SK-N-SH (cell line): ENCODE measurements at regions not wholly inside any gene's neighbourhood (a gene's known extent, or its start where the extent isn't known, plus 50 kb on each side); places are given as distances from the start of the nearest gene placed in this dataset.
A peak's percentile ranks its signal among the peaks of the same experiment; 100 is the strongest.

Experiments used
- CTCF ChIA-PET: fragments of 300-600, 350-600 bp; formaldehyde crosslinking; extraction: SDS; loops from one replicate; lab custom pipeline; 2021; lab: Yijun Ruan, JAX
- POLR2A ChIA-PET: fragments of 350-600 bp; sonication (Branson Sonifier 250); formaldehyde crosslinking; extraction: SDS; loops from one replicate; lab custom pipeline; 2020; ENCODE audit warnings: antibody characterized with exemption, inconsistent platforms; lab: Yijun Ruan, JAX
- DNase-seq: peaks from one replicate; pipeline ENCODE4 v3.0.0; 2012
- H2AFZ ChIP-seq: fragments of 200-600 bp; sonication (generic); 2 replicates; pipeline ENCODE4 v1.8.1; 2016; ENCODE audit warnings: antibody characterized with exemption, mild to moderate bottlenecking, low read depth
- H3F3A ChIP-seq: fragments of 200-600 bp; sonication (generic); replicated peaks from 2 replicates; pipeline ENCODE3; 2016; ENCODE audit warnings: antibody characterized with exemption, mild to moderate bottlenecking; ENCODE audit not compliant: insufficient read depth
- H3K27ac ChIP-seq, 2 experiments: fragments of 200-500 bp in 1 of 2; fragments of 200-600 bp in 1 of 2; sonication (Bioruptor generic) in 1 of 2; sonication (generic), shearing (Covaris generic) in 1 of 2; 2 replicates each; pipeline versions ENCODE4 v1.5.1 to v1.6.1; 2014 to 2016; ENCODE audit warnings: low read depth in 2 of 2, inconsistent platforms in 1 of 2, low read length in 1 of 2, mild to moderate bottlenecking in 1 of 2, mixed read lengths in 1 of 2
- H3K27me3 ChIP-seq: fragments of 200-600 bp; sonication (generic), shearing (Covaris generic); 2 replicates; pipeline ENCODE4 v1.6.1; 2016; ENCODE audit warnings: mixed run types; ENCODE audit not compliant: insufficient read depth
- H3K36me3 ChIP-seq, 2 experiments: fragments of 200-500 bp in 1 of 2; fragments of 200-600 bp in 1 of 2; sonication (Bioruptor generic) in 1 of 2; sonication (generic) in 1 of 2; replicated peaks in 1 of 2; 2 replicates each; pipeline versions ENCODE3 to v1.5.1; 2014 to 2016; ENCODE audit warnings: low read length in 1 of 2, mild to moderate bottlenecking in 1 of 2; ENCODE audit not compliant: insufficient read depth in 2 of 2, control insufficient read depth in 1 of 2
- H3K4me1 ChIP-seq, 2 experiments: fragments of 200-500 bp in 1 of 2; fragments of 200-600 bp in 1 of 2; sonication (Bioruptor generic) in 1 of 2; sonication (generic), shearing (Covaris generic) in 1 of 2; 2 replicates each; pipeline versions ENCODE4 v1.5.1 to v1.6.1; 2014 to 2016; ENCODE audit warnings: low read depth in 1 of 2, low read length in 1 of 2, mixed run types in 1 of 2; ENCODE audit not compliant: insufficient read depth in 2 of 2, control insufficient read depth in 1 of 2
- H3K4me2 ChIP-seq: fragments of 200-600 bp; sonication (generic), shearing (Covaris generic); 2 replicates; pipeline ENCODE4 v1.6.1; 2017; ENCODE audit warnings: mixed run types
- H3K4me3 ChIP-seq, 2 experiments: fragments of 200-500 bp in 1 of 2; fragments of 200-600 bp in 1 of 2; sonication (Bioruptor generic) in 1 of 2; sonication (generic), shearing (Covaris generic) in 1 of 2; 2 replicates each; pipeline versions ENCODE4 v1.5.1 to v1.8.1; 2014 to 2016; ENCODE audit warnings: low read depth in 2 of 2, inconsistent platforms in 1 of 2, low read length in 1 of 2, mild to moderate bottlenecking in 1 of 2, mixed read lengths in 1 of 2, moderate library complexity in 1 of 2
- H3K79me2 ChIP-seq: fragments of 200-600 bp; sonication (generic); 2 replicates; pipeline ENCODE4 v1.8.1; 2017; ENCODE audit warnings: mild to moderate bottlenecking; ENCODE audit not compliant: insufficient read depth
- H3K9ac ChIP-seq: fragments of 200-600 bp; sonication (generic); 2 replicates; pipeline ENCODE4 v1.6.1; 2017; ENCODE audit warnings: mixed run types
- H3K9me2 ChIP-seq: fragments of 200-600 bp; sonication (generic); 2 replicates; pipeline ENCODE4 v1.6.1; 2017; ENCODE audit warnings: mixed run types
- H3K9me3 ChIP-seq: fragments of 200-600 bp; sonication (generic); 2 replicates; pipeline ENCODE4 v1.6.1; 2017; ENCODE audit warnings: mixed run types, mild to moderate bottlenecking, moderate library complexity
- H4K20me1 ChIP-seq: fragments of 200-600 bp; sonication (generic); 2 replicates; pipeline ENCODE4 v1.6.1; 2017; ENCODE audit warnings: mild to moderate bottlenecking, mixed run types; ENCODE audit not compliant: insufficient read depth
- JUND ChIP-seq: IDR thresholded peaks from 2 replicates; pipeline ENCODE4 v1.4.0; 2012
- MEF2A ChIP-seq: IDR thresholded peaks from 2 replicates; pipeline ENCODE4 v1.4.0; 2012; ENCODE audit warnings: low read depth, borderline replicate concordance
- NFIC ChIP-seq: IDR thresholded peaks from 2 replicates; pipeline ENCODE4 v1.4.0; 2012; ENCODE audit warnings: borderline replicate concordance
- NRF1 ChIP-seq: IDR thresholded peaks from 2 replicates; pipeline ENCODE4 v1.6.1; 2012; ENCODE audit warnings: low read depth, mild to moderate bottlenecking, low read length
- PBX3 ChIP-seq: IDR thresholded peaks from 2 replicates; pipeline ENCODE4; 2012
- POLR2AphosphoS5 ChIP-seq: IDR thresholded peaks from 2 replicates; pipeline ENCODE4 v1.6.1; 2012; ENCODE audit warnings: low read depth, low read length
- REST ChIP-seq: IDR thresholded peaks from 2 replicates; pipeline ENCODE4 v1.6.1; 2012; ENCODE audit warnings: mild to moderate bottlenecking, low read depth, low read length, moderate library complexity
- USF1 ChIP-seq: IDR thresholded peaks from 2 replicates; pipeline ENCODE4 v1.4.0; 2012; ENCODE audit warnings: low read depth, borderline replicate concordance
- WGBS: methylation state at CpG from one replicate; pipeline ENCODE4 v1.1.6; 2017; ENCODE audit warnings: low lambda C conversion rate; 5-methylcytosine and 5-hydroxymethylcytosine counted together

GRCh38 chr9:13479096-13479495, 199.6 kb upstream of the MPDZ start:
- TF ChIP-seq MEF2A: no peak
- TF ChIP-seq PBX3: no peak
- TF ChIP-seq NRF1: no peak
- no peak for TF ChIP-seq POLR2AphosphoS5
- no peak for TF ChIP-seq USF1
- TF ChIP-seq NFIC: no peak
- no peak for TF ChIP-seq JUND
- H3K79me2 ChIP-seq: no peaks in the 10 kb centered on the region
- H3K9me2 ChIP-seq: no peaks in the 10 kb centered on the region
- peak overlapping the region in 1 of 2 experiments; percentile 64; a peak in 1 of 4 replicates for H3K27ac ChIP-seq
- DNase-seq: no peak
- no peak overlapping the region for H3K4me3 ChIP-seq
- H3K4me2 ChIP-seq: no peak overlapping the region
- POLR2A ChIA-PET: no interaction called here
- no peaks in the 10 kb centered on the region for H3K36me3 ChIP-seq
- H3K9me3 ChIP-seq: 0 out of 2 replicates have a peak, but pooled peaks cover 9% of the 10 kb centered on the region
- H4K20me1 ChIP-seq: no peaks in the 10 kb centered on the region
- no peaks in the 10 kb centered on the region for H3K27me3 ChIP-seq
- H3K4me1 ChIP-seq: no peaks in the 10 kb centered on the region; a peak in 1 of 4 replicates
- CTCF ChIA-PET: no interaction called here
- H3K9ac ChIP-seq: no peak overlapping the region
- H3F3A ChIP-seq: peaks cover 6% of the 10 kb centered on the region
- no peak overlapping the region for H2AFZ ChIP-seq

GRCh38 chr9:13478639-13479038, 199.1 kb upstream of the MPDZ start:
- WGBS: 32% methylated on average over 1 of the region's 1 CpG
- H3K4me3 ChIP-seq: no peak overlapping the region
- H3K27me3 ChIP-seq: no peaks in the 10 kb centered on the region
- H3K27ac ChIP-seq: peak overlapping the region in 1 of 2 experiments; percentile 64; a peak in 1 of 4 replicates
- no peak for DNase-seq
- CTCF ChIA-PET: no interaction called here
- no peak overlapping the region for H3K9ac ChIP-seq
- 0 out of 2 replicates have a peak, but pooled peaks cover 9% of the 10 kb centered on the region for H3K9me3 ChIP-seq
- no peak overlapping the region for H3K4me2 ChIP-seq
- H3K79me2 ChIP-seq: no peaks in the 10 kb centered on the region
- no peaks in the 10 kb centered on the region for H3K36me3 ChIP-seq
- POLR2A ChIA-PET: no interaction called here
- no peaks in the 10 kb centered on the region for H3K9me2 ChIP-seq
- no peak overlapping the region for H2AFZ ChIP-seq
- H4K20me1 ChIP-seq: no peaks in the 10 kb centered on the region
- H3K4me1 ChIP-seq: no peaks in the 10 kb centered on the region; a peak in 1 of 4 replicates
- TF ChIP-seq REST: no peak
- peaks cover 6% of the 10 kb centered on the region for H3F3A ChIP-seq
